H4 (cell line): ENCODE measurements at regions not wholly inside any gene's neighbourhood (a gene's known extent, or its start where the extent isn't known, plus 50 kb on each side); places are given as distances from the start of the nearest gene placed in this dataset.

Source experiments
- DNase-seq: peaks from one replicate; pipeline ENCODE4 v3.0.0-alpha.2; 2015; ENCODE audit warnings: low spot score

DNA sequence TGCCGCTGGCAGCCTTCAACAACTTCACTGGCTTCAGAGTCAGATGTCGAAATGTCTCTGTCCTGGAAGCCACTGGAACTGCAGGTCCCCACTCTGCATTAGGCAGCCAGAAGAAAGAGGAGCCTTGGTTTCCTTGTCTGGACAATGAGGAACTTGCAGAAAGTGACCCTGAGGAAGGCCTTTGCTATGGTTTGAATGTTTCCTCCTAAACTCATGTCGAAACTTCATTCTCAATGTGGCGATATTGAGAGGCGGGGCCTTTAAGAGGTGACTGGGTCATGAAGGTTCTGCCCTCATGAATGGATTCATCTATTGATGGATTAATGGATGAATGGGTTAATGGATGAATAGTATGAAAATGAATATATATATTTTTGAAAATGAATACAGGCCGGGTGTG lies 61.6 kb upstream of the GPR26 start:
- DNase-seq: no peak

DNA sequence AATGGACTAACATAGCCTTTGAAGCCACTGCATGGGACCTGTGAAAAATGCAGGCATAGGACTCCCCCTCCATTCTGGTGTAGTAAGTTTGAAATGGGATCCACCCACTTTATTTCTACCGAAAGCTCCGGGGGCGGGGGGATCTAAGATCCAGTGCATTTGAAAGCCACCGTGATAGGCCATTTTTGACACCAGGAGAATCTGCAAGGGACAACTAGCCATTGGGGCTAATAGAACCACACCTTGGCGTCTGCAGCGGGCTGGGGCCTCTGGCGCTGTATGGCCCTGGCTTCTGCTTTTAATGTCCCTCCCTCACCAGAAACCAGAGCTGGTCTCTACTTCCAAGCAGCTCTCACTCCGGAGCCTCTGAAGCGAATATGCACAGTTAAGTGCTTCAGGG lies 60.1 kb upstream of the GPR26 start:
- no peak for DNase-seq

DNA sequence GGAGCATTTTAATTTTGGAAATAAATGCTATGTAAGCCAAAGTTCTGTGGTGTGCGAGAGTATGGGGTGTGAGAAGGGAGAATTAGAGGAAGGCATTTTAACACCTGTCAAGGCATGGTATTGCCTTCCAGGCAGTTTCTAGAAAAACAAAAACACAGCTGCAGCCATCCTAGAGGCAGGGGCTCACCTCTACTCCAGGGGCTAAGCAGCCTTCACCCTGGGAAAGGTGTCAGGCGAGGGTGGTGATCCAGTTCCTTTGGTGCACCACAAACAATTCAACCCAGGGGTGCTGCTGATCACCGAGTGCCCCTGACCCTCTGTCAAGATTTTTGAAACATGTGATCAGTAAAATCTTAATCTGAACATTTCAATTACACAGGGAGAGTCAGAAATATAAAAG lies 59.2 kb upstream of the GPR26 start:
- DNase-seq: no peak

DNA sequence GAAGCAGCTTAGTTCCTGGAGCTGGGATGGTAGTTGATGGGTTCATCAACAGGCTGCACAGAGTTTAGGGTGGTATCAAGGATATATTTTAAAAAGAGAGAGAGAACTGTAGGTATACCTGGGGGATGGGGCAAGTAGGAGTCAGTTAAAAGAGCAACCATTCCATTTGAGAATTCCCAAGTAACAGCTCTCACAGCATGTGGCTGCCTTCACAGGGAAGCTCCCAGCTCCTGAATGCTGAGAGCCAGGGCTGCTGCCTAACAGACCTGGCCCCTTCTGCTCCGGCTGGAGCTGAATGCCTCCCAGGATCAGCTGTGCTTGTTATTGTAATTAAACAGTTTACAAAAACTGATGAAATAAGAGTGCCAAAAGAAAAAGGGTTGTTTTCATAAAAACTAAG lies 58.8 kb upstream of the GPR26 start:
- DNase-seq: no peak

DNA sequence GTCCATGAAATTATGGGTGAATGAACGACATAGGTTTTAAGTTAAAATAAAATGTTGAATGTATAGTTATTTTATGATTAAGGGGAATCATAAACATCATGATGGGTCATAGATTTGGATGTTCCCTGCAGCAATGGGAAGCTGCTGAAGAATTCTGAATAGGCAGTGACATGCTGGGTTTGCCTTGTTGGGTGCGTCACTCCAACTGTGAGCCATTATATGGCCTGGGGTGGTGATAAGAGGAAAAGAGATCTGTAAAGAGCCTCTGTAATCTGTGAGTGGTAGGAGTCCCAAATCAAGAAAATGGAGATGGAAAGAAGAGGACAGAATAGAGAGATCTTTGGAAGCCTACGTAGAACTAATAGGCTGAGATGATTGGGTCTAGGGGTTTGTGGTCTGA lies 58.1 kb upstream of the GPR26 start:
- DNase-seq: no peak

DNA sequence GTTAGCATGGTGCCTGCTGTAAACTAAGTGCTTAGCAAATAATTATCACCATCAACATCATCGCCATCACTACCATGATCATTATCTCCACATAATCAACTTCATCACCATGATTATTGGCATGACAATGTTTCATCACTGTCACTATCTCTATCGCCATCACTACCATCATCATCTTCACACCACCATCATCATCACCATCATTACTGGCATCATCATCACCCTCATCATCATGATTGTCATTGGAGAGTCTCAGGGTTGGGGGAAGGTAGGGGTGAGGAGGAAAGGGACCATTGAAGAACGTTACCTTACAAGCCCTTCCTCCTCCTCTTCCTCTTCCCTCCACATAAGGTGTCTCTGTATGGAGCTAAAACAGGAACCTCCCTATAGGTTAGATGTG lies 54.9 kb upstream of the GPR26 start:
- DNase-seq: no peak

DNA sequence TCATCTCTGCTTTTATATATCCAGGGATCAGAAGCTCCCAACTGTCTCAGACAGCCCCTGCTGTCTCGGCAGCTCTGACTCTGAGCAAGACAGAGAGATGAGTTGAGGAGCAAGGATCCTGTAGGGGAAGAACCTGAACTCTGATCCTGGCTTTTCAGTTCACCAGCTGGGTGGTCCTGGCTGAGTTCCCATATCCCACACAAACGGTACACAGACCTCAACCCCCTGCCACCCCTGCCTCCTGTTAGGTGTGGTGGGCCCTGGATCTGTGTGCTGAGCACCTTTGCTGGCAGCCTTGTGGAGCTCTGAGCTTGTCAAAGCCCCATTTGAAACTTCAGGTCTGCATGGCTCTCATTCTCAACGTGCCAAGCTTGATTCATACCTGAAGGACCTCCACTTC lies 54.3 kb upstream of the GPR26 start:
- DNase-seq: no peak

DNA sequence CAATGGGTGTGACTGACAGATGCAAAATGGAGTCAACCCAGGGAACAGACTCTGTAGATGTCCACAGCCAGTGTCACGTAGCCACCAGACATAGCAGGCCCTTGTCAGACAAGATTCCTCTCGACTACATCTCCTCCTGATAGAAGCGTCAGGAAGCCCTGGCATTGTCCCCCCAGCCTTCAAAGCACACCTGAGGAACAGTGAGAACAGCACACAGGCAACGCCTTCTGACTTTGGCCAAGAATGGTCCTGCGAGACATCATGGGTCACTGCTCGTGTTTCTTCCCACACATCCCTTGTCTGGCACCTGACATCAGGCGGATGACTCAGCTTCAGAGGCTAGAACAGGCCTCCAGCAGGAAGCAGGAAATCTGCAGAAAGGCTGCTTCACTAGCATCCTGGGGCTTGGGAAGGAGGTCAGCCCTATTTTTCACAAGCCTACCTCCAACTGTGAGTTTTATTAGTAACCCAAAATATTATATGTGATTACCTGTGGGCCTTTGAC lies 52.8 kb upstream of the GPR26 start:
- no peak for DNase-seq

DNA sequence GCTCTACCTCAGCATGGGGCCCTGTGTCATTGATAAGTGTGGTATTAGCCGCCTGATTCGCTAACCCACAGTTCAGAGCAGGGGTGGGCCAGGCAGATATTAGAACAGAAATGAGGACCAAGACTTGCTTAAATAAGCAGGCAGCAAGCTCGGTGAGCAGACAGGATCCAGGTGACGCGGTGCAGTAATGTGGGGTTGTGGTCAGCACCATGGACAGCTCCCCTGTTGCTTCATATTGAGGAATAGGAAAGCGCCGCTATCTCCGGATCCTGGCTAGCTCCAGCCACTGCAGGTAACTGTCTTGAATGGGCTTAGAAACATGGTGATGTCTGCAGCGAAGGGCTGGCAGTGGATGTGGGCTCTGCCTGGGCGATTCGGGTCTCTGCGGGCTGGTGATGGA lies 51.3 kb upstream of the GPR26 start:
- peak; percentile 11 for DNase-seq
